ENCODE measurements at regions not wholly inside any gene's neighbourhood (a gene's known extent, or its start where the extent isn't known, plus 50 kb on each side); places are given as distances from the start of the nearest gene placed in this dataset.

- no peak overlapping the region for H3K27ac ChIP-seq (ENCODE audit: low read depth in 1 of 2, low read length in 2 of 2)
- Mint-ChIP-seq H3K4me1 (no peaks in the 10 kb centered on the region), H3K9me3 (peaks cover 0 to 7% (median 3%) of the 10 kb centered on the region in 7 donors), H3K27me3 (ENCODE audit: low read depth in 3 of 3) (no peaks in the 10 kb centered on the region), H3K4me3 (no peak overlapping the region), H3K27ac (no peak overlapping the region), H3K36me3 (no peaks in the 10 kb centered on the region)
- no peak overlapping the region for H3K4me2 ChIP-seq (replicated peaks; ENCODE audit: extremely low read depth, low read length, poor library complexity, severe bottlenecking)
- H3K9ac ChIP-seq (ENCODE audit: insufficient read depth, low read length, poor library complexity, severe bottlenecking): no peak overlapping the region
- H3K79me2 ChIP-seq (ENCODE audit: insufficient read depth, low read length): no peaks in the 10 kb centered on the region
- no peaks in the 10 kb centered on the region for H3K27me3 ChIP-seq (ENCODE audit: control insufficient read depth in 2 of 2, insufficient read depth in 2 of 2, low read length in 2 of 2)
- TF ChIP-seq CTCF (IDR thresholded peaks at IDR 0.05): no peak
- WGBS (ENCODE audit: insufficient coverage): no CpG with 5 or more reads among the region's 1 CpG
- H3K9me3 ChIP-seq (replicated peaks in 1 of 2; ENCODE audit: control insufficient read depth in 1 of 2, insufficient read depth in 1 of 2, low read length in 2 of 2): peaks cover 7 to 10% of the 10 kb centered on the region in 2 donors
- no peaks in the 10 kb centered on the region for H3K4me1 ChIP-seq (ENCODE audit: control insufficient read depth in 1 of 2, insufficient read depth in 2 of 2, low read length in 2 of 2)
- no peak overlapping the region for H2AFZ ChIP-seq (ENCODE audit: insufficient read depth, low read depth, low read length, poor library complexity, severe bottlenecking)
- intact Hi-C loops (cut with micrococcal nuclease): no loop called here
- no peaks in the 10 kb centered on the region for H3K36me3 ChIP-seq (replicated peaks in 1 of 2; ENCODE audit: control insufficient read depth in 1 of 2, insufficient read depth in 2 of 2, low read length in 2 of 2)
- no peaks in the 10 kb centered on the region for H4K20me1 ChIP-seq (ENCODE audit: insufficient read depth, low read length)
- no peak overlapping the region for H3K4me3 ChIP-seq (replicated peaks in 1 of 3; ENCODE audit: low read depth in 2 of 3, low read length in 3 of 3)
- DNase-seq: no peak
Measured at GRCh38 chr14:82414853-82415539, 881.3 kb upstream of the SEL1L start.

- H3K36me3 Mint-ChIP-seq: no peaks in the 10 kb centered on the region
- no peaks in the 10 kb centered on the region for H3K27me3 Mint-ChIP-seq (ENCODE audit: low read depth in 3 of 3)
- Histone ChIP-seq H3K4me2 (replicated peaks; ENCODE audit: extremely low read depth, low read length, poor library complexity, severe bottlenecking) (no peak overlapping the region), H3K9ac (ENCODE audit: insufficient read depth, low read length, poor library complexity, severe bottlenecking) (no peak overlapping the region), H2AFZ (ENCODE audit: insufficient read depth, low read depth, low read length, poor library complexity, severe bottlenecking) (no peak overlapping the region), H3K36me3 (replicated peaks in 1 of 2; ENCODE audit: control insufficient read depth in 1 of 2, insufficient read depth in 2 of 2, low read length in 2 of 2) (no peaks in the 10 kb centered on the region), H3K4me3 (replicated peaks in 1 of 3; ENCODE audit: low read depth in 2 of 3, low read length in 3 of 3) (no peak overlapping the region), H3K79me2 (ENCODE audit: insufficient read depth, low read length) (no peaks in the 10 kb centered on the region), H4K20me1 (ENCODE audit: insufficient read depth, low read length) (no peaks in the 10 kb centered on the region), H3K9me3 (replicated peaks in 1 of 2; ENCODE audit: control insufficient read depth in 1 of 2, insufficient read depth in 1 of 2, low read length in 2 of 2) (peaks cover 11 to 16% of the 10 kb centered on the region in 2 donors), H3K27me3 (ENCODE audit: control insufficient read depth in 2 of 2, insufficient read depth in 2 of 2, low read length in 2 of 2) (no peaks in the 10 kb centered on the region), H3K27ac (ENCODE audit: low read depth in 1 of 2, low read length in 2 of 2) (no peak overlapping the region), H3K4me1 (ENCODE audit: control insufficient read depth in 1 of 2, insufficient read depth in 2 of 2, low read length in 2 of 2) (no peaks in the 10 kb centered on the region)
- DNase-seq: no peak
- intact Hi-C loops (cut with micrococcal nuclease): no loop called here
- H3K27ac Mint-ChIP-seq: no peak overlapping the region
- peaks cover 2 to 11% (median 6%) of the 10 kb centered on the region in 7 donors for H3K9me3 Mint-ChIP-seq
- no peaks in the 10 kb centered on the region for H3K4me1 Mint-ChIP-seq
- no peak for TF ChIP-seq CTCF (IDR thresholded peaks at IDR 0.05)
- WGBS (ENCODE audit: insufficient coverage): 60% methylated on average over 1 of the region's 2 CpGs
- no peak overlapping the region for H3K4me3 Mint-ChIP-seq
Measured at GRCh38 chr14:82419933-82420332, 886.3 kb upstream of the SEL1L start.

Data from CD14-positive monocyte (primary cell).